Loucy (cell line): ENCODE measurements at regions not wholly inside any gene's neighbourhood (a gene's known extent, or its start where the extent isn't known, plus 50 kb on each side); places are given as distances from the start of the nearest gene placed in this dataset.

Experiments used
- CTCF ChIP-seq: fragments of 200-600 bp; sonication (generic); conservative IDR thresholded peaks from 2 replicates; pipeline ENCODE4 v1.5.1; 2014; ENCODE audit warnings: mild to moderate bottlenecking, antibody characterized with exemption, low read length
- EZH2phosphoT487 ChIP-seq: fragments of 200-600 bp; IDR thresholded peaks from 2 replicates; pipeline ENCODE4 v1.6.1; 2018; ENCODE audit warnings: antibody characterized with exemption, mild to moderate bottlenecking, moderate library complexity, borderline replicate concordance

GRCh38 chr2:10238396-10238795, 64.3 kb upstream of the HPCAL1 start:
- TF ChIP-seq CTCF (no peak), EZH2phosphoT487 (no peak)
